Ovary (tissue), 7 donors: ENCODE measurements at regions not wholly inside any gene's neighbourhood (a gene's known extent, or its start where the extent isn't known, plus 50 kb on each side); places are given as distances from the start of the nearest gene placed in this dataset.

ENCODE experiments used
- DNase-seq, 5 donors: peaks; one replicate each; pipeline ENCODE4 v3.0.0-alpha.2; 2019 to 2020
- H3K27ac ChIP-seq, 2 donors: fragments of 200-600 bp; one replicate each; pipeline versions ENCODE4 v1.5.1 to v1.8.0; 2019 to 2022
- H3K27me3 ChIP-seq: fragments of 200-600 bp; one replicate; pipeline ENCODE4 v1.8.0; 2022
- H3K36me3 ChIP-seq: fragments of 200-600 bp; sonication (generic); one replicate; pipeline ENCODE4 v1.5.1; 2019
- H3K4me1 ChIP-seq: one replicate; pipeline ENCODE4 v1.8.1; 2013; ENCODE audit warnings: mild to moderate bottlenecking, moderate library complexity; ENCODE audit not compliant: insufficient read depth
- H3K4me3 ChIP-seq: fragments of 200-600 bp; sonication (generic); one replicate; pipeline ENCODE4 v1.5.1; 2017
- H3K9me3 ChIP-seq, 2 donors: fragments of 200-600 bp in 1 of 2; sonication (generic) in 1 of 2; one replicate each; pipeline versions ENCODE4 v1.5.1 to v1.8.1; 2013 to 2019; ENCODE audit warnings: mild to moderate bottlenecking in 1 of 2, moderate library complexity in 1 of 2
- CTCF ChIP-seq, 3 donors: fragments of 450-650 bp in 2 of 3; fragments of 200-600 bp in 1 of 3; IDR thresholded peaks; one replicate each; pipeline versions ENCODE4 v1.5.1 to v1.8.0; 2016 to 2022; ENCODE audit warnings: antibody characterized with exemption in 3 of 3, mild to moderate bottlenecking in 1 of 3
- EP300 ChIP-seq: sonication (generic); formaldehyde crosslinking; IDR thresholded peaks from one replicate; pipeline ENCODE4 v1.6.1; 2017; ENCODE audit warnings: antibody characterized with exemption
- POLR2A ChIP-seq: fragments of 450-650 bp; IDR thresholded peaks from one replicate; pipeline ENCODE4 v1.6.1; 2017; ENCODE audit warnings: antibody characterized with exemption, mild to moderate bottlenecking, moderate library complexity
- WGBS, 3 donors: extraction: QIAGEN DNeasy Blood & Tissue Kit in 1 of 3; methylation state at CpG; one replicate each; pipeline versions ENCODE4 v1.1.5 to v1.1.7; 2013 to 2017; 5-methylcytosine and 5-hydroxymethylcytosine counted together
- intact Hi-C, 4 donors: fragments of 100-400 bp; cut with DNase I; formaldehyde crosslinking; loops; one replicate each; pipeline versions ENCODE4 v1.11.0 to v1.15.1; 2022 to 2023
- donor health status: DM: no; HTN: no; CAD: no; lungs with moderate emphysema.
- donor health status: DM: no; HTN: no; CAD: no.
- donor health status: Bipolar disorder and iron deficiency.
- donor health status: DM: no; HTN: no; CAD: no.
- donor health status: DM: yes; HTN: yes; CAD: no.

- TF ChIP-seq EP300, result no peak
- TF ChIP-seq CTCF (IDR thresholded peaks at IDR 0.05), result no peak
- TF ChIP-seq POLR2A, result no peak
- intact Hi-C loops, result no loop called here
- no peak for DNase-seq
- no peaks in the 10 kb centered on the region for H3K36me3 ChIP-seq
- no peaks in the 10 kb centered on the region for H3K9me3 ChIP-seq
- no peak overlapping the region for H3K27ac ChIP-seq
- H3K4me1 ChIP-seq, result no peaks in the 10 kb centered on the region
- H3K4me3 ChIP-seq, result no peak overlapping the region
- WGBS, 3 donors, result 6 to 12% (median 11%) methylated on average over 6 of the region's 6 CpGs
- no peaks in the 10 kb centered on the region for H3K27me3 ChIP-seq
Measured at GRCh38 chr6:163872335-163872734, 457.8 kb downstream of the QKI start.

GRCh38 chr6:163871616-163872015 is 457.1 kb downstream of the QKI start:
- 57 to 82% (median 66%) methylated on average over 1 of the region's 1 CpG for WGBS, 3 donors
- H3K27me3 ChIP-seq, result no peaks in the 10 kb centered on the region
- DNase-seq, result no peak
- H3K9me3 ChIP-seq, result no peaks in the 10 kb centered on the region
- H3K36me3 ChIP-seq, result no peaks in the 10 kb centered on the region
- no peak overlapping the region for H3K27ac ChIP-seq
- H3K4me3 ChIP-seq, result no peak overlapping the region
- no peak for TF ChIP-seq CTCF (IDR thresholded peaks at IDR 0.05)
- no peak for TF ChIP-seq POLR2A
- TF ChIP-seq EP300, result no peak
- H3K4me1 ChIP-seq, result no peaks in the 10 kb centered on the region
- intact Hi-C loops, result no loop called here

- TF ChIP-seq POLR2A (no peak), EP300 (no peak), CTCF (IDR thresholded peaks at IDR 0.05) (no peak)
- H3K4me3 ChIP-seq, result no peak overlapping the region
- no peaks in the 10 kb centered on the region for H3K36me3 ChIP-seq
- H3K27ac ChIP-seq, result no peak overlapping the region
- WGBS, 3 donors, result 55 to 83% (median 74%) methylated on average over 31 of the region's 31 CpGs
- no peaks in the 10 kb centered on the region for H3K9me3 ChIP-seq
- intact Hi-C loops, result no loop called here
- no peaks in the 10 kb centered on the region for H3K4me1 ChIP-seq
- DNase-seq, result no peak
- no peaks in the 10 kb centered on the region for H3K27me3 ChIP-seq
Measured at GRCh38 chr6:163867518-163868292, 453.2 kb downstream of the QKI start.

GRCh38 chr6:163866192-163866591 is 451.7 kb downstream of the QKI start:
- TF ChIP-seq EP300 (no peak), POLR2A (no peak), CTCF (IDR thresholded peaks at IDR 0.05) (no peak)
- H3K9me3 ChIP-seq, result no peaks in the 10 kb centered on the region
- H3K4me3 ChIP-seq, result no peak overlapping the region
- H3K27ac ChIP-seq, result no peak overlapping the region
- H3K4me1 ChIP-seq, result no peaks in the 10 kb centered on the region
- H3K27me3 ChIP-seq, result no peaks in the 10 kb centered on the region
- 73 to 80% (median 80%) methylated on average over 9 of the region's 9 CpGs for WGBS, 3 donors
- no peak for DNase-seq
- intact Hi-C loops, result no loop called here
- H3K36me3 ChIP-seq, result no peaks in the 10 kb centered on the region
